ENCODE measurements at regions not wholly inside any gene's neighbourhood (a gene's known extent, or its start where the extent isn't known, plus 50 kb on each side); places are given as distances from the start of the nearest gene placed in this dataset.

- TF ChIP-seq RNF2 (IDR thresholded peaks at IDR 0.05; ENCODE audit: borderline replicate concordance, low read depth) (no peak), HEYL (CRISPR knock-in tag; IDR thresholded peaks at IDR 0.05) (no peak), RARB (CRISPR knock-in tag; IDR thresholded peaks at IDR 0.05) (no peak), HOXA7 (CRISPR knock-in tag; IDR thresholded peaks at IDR 0.05) (no peak), NFE2L2 (conservative IDR thresholded peaks at IDR 0.05; ENCODE audit: low read length) (no peak)
- ATAC-seq (no peak), FAIRE-seq (no peak), DNase-seq (ENCODE audit: low read depth in 1 of 2, low spot score in 1 of 2) (no peak)
- POLR2A ChIA-PET: no interaction called here
- no peak overlapping the region for H3K27ac ChIP-seq
- H3K4me1 ChIP-seq: no peaks in the 10 kb centered on the region
- no peak overlapping the region for H3K4me3 ChIP-seq
- no peaks in the 10 kb centered on the region for H3K9me3 ChIP-seq
- WGBS (ENCODE audit: missing lambda C conversion rate): 61% methylated on average over 6 of the region's 7 CpGs
- H3K4me2 ChIP-seq: no peak overlapping the region
- CTCF ChIA-PET: no interaction called here
These were observed 99.2 kb downstream of the PLXNA1 start for GRCh38 chr3:127082066-127082465.

GRCh38 chr3:127083778-127084397 lies 101.0 kb downstream of the PLXNA1 start:
- CTCF ChIA-PET: interaction anchor here (1.2 kb wide), 1 partner anchor 9 kb away, joined by 4 read pairs; no protein-coding TSS in a partner anchor
- no peak for TF ChIP-seq TP53 (CRISPR knock-in tag; IDR thresholded peaks at IDR 0.05)
- no peak for TF ChIP-seq CTCF (IDR thresholded peaks at IDR 0.05)

GRCh38 chr3:127084401-127084990 lies 101.6 kb downstream of the PLXNA1 start:
- Histone ChIP-seq H3K27ac (no peak overlapping the region), H3K4me2 (no peak overlapping the region), H3K4me3 (no peak overlapping the region), H3K9me3 (no peaks in the 10 kb centered on the region), H3K4me1 (no peaks in the 10 kb centered on the region)
- POLR2A ChIA-PET: no interaction called here
- WGBS (ENCODE audit: missing lambda C conversion rate): 33% methylated on average over 3 of the region's 10 CpGs
- CTCF ChIA-PET: interaction anchor here (1.2 kb wide), 1 partner anchor 10 kb away, joined by 4 read pairs; no protein-coding TSS in a partner anchor
- FAIRE-seq: no peak
- no peak for ATAC-seq
- no peak for DNase-seq (ENCODE audit: low read depth in 1 of 2, low spot score in 1 of 2)
- TF ChIP-seq JUNB (IDR thresholded peaks at IDR 0.05) (no peak), RARB (CRISPR knock-in tag; IDR thresholded peaks at IDR 0.05) (no peak), CBX2 (IDR thresholded peaks at IDR 0.05; ENCODE audit: borderline replicate concordance, low read depth) (no peak), POLR2A (IDR thresholded peaks at IDR 0.05; ENCODE audit: low read length) (no peak), ELK1 (IDR thresholded peaks at IDR 0.05; ENCODE audit: low read depth, low read length) (no peak), FOSB (CRISPR knock-in tag; IDR thresholded peaks at IDR 0.05) (no peak), HOXB13 (CRISPR knock-in tag; IDR thresholded peaks at IDR 0.05; ENCODE audit: low read depth) (no peak), MAZ (IDR thresholded peaks at IDR 0.05; ENCODE audit: borderline replicate concordance, low read depth, low read length) (no peak), ATOH8 (CRISPR knock-in tag; IDR thresholded peaks at IDR 0.05; ENCODE audit: low read depth) (no peak), MYC (IDR thresholded peaks at IDR 0.05; ENCODE audit: borderline replicate concordance, low read length) (no peak), KDM1A (IDR thresholded peaks at IDR 0.05; ENCODE audit: low read depth) (no peak), REST (IDR thresholded peaks at IDR 0.05) (no peak), ZNF302 (CRISPR knock-in tag; IDR thresholded peaks at IDR 0.05) (no peak), SMC3 (IDR thresholded peaks at IDR 0.05) (no peak), HOXB5 (CRISPR knock-in tag; IDR thresholded peaks at IDR 0.05) (no peak), ZFP36 (IDR thresholded peaks at IDR 0.05; ENCODE audit: borderline replicate concordance, partially characterized antibody) (no peak), PBX3 (IDR thresholded peaks at IDR 0.05) (no peak), CEBPB (IDR thresholded peaks at IDR 0.05) (no peak), FOSL2 (IDR thresholded peaks at IDR 0.05) (no peak), FOSL2 (CRISPR knock-in tag; IDR thresholded peaks at IDR 0.05) (no peak)

More at GRCh38 chr3:127083778-127084397, 101.0 kb downstream of the PLXNA1 start:
- POLR2A ChIA-PET: no interaction called here
- Histone ChIP-seq H3K4me2 (no peak overlapping the region), H3K9me3 (no peaks in the 10 kb centered on the region), H3K4me1 (no peaks in the 10 kb centered on the region), H3K4me3 (no peak overlapping the region), H3K27ac (no peak overlapping the region)
- WGBS (ENCODE audit: missing lambda C conversion rate): 25% methylated on average over 8 of the region's 12 CpGs
- ATAC-seq (no peak), DNase-seq (ENCODE audit: low read depth in 1 of 2, low spot score in 1 of 2) (no peak), FAIRE-seq (no peak)

Data from A549 (cell line).